ENCODE measurements at regions not wholly inside any gene's neighbourhood (a gene's known extent, or its start where the extent isn't known, plus 50 kb on each side); places are given as distances from the start of the nearest gene placed in this dataset.

DNA sequence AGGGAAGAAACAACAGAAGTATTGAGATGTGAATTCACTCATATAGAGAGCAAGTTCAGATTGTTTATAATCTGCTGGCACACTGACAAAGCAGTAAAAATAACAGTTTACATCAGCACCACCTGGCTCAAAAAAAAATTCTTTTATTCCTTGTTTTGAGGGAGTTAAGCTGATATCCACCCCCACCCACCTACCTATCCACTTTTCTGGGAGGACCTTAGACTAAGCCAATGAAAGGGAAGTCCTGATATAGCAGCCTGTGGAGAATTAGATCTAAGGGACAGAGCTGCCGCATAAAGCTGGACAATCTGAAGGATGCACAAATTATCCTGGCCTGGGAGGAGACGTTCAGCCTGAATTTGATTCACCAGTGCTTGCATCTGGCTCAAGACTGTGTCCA lies 264.5 kb downstream of the RCHY1 start:
- H3K27ac ChIP-seq (ENCODE audit: extremely low read length, insufficient read depth, low read length): no peak overlapping the region
- intact Hi-C loops (cut with micrococcal nuclease; ENCODE audit: unreplicated experiment): no loop called here
- no peaks in the 10 kb centered on the region; a peak in 1 of 5 replicates for H3K27me3 ChIP-seq (ENCODE audit: control insufficient read depth in 1 of 2, insufficient read depth in 2 of 2, low read length in 2 of 2)
- H3K9me3 ChIP-seq (ENCODE audit: low read length): no peaks in the 10 kb centered on the region
- in situ Hi-C loops (cut with HindIII; ENCODE audit: extremely low pct_ligation_motif_present, low pct_unique_long_range_greater_than_20kb): no loop called here
- no peak for FAIRE-seq
- DNase-seq (ENCODE audit: low spot score): no peak
- H3K9ac ChIP-seq (ENCODE audit: insufficient read depth, low read depth, low read length): no peak overlapping the region
- no peak for ATAC-seq
- CTCF ChIA-PET (ENCODE audit: low intra/inter-chr PET ratio, low total read pairs): no interaction called here
- no peak overlapping the region for H2AFZ ChIP-seq (ENCODE audit: low read length)
- 100% methylated on average over 1 of the region's 2 CpGs for WGBS (ENCODE audit: low lambda C conversion rate)
- POLR2A ChIA-PET: no interaction called here
- H4K20me1 ChIP-seq (ENCODE audit: insufficient read depth, low read length): no peaks in the 10 kb centered on the region
- no peaks in the 10 kb centered on the region for H3K79me2 ChIP-seq (ENCODE audit: insufficient read depth, low read length)
- H3K4me2 ChIP-seq (ENCODE audit: low read depth, low read length): no peak overlapping the region
- H3K36me3 ChIP-seq (replicated peaks in 1 of 2; ENCODE audit: control insufficient read depth in 1 of 2, insufficient read depth in 2 of 2, low read length in 2 of 2): no peaks in the 10 kb centered on the region
- no peak overlapping the region for H3K4me3 ChIP-seq (replicated peaks in 1 of 3; ENCODE audit: insufficient read depth in 1 of 3, low read depth in 2 of 3, low read length in 3 of 3)
- BruUV-seq (replicated peaks): no TSS peak
- no peaks in the 10 kb centered on the region for H3K4me1 ChIP-seq (ENCODE audit: insufficient read depth, low read length)
- TF ChIP-seq ZNF160 (CRISPR knock-in tag; IDR thresholded peaks at IDR 0.05) (no peak), ZBTB21 (CRISPR knock-in tag; IDR thresholded peaks at IDR 0.05) (no peak), SMYD3 (CRISPR knock-in tag; IDR thresholded peaks at IDR 0.05) (no peak), ZNF720 (CRISPR knock-in tag; IDR thresholded peaks at IDR 0.05) (no peak), NCOA1 (CRISPR knock-in tag; IDR thresholded peaks at IDR 0.05) (no peak), ZNF335 (CRISPR knock-in tag; IDR thresholded peaks at IDR 0.05) (no peak), ZNF230 (CRISPR knock-in tag; IDR thresholded peaks at IDR 0.05) (no peak), ATF1 (CRISPR knock-in tag; IDR thresholded peaks at IDR 0.05) (no peak), SAP130 (CRISPR knock-in tag; IDR thresholded peaks at IDR 0.05; ENCODE audit: low read depth) (no peak), ISL2 (CRISPR knock-in tag; IDR thresholded peaks at IDR 0.05) (no peak)
- TF ChIP-seq, protein P1, sequence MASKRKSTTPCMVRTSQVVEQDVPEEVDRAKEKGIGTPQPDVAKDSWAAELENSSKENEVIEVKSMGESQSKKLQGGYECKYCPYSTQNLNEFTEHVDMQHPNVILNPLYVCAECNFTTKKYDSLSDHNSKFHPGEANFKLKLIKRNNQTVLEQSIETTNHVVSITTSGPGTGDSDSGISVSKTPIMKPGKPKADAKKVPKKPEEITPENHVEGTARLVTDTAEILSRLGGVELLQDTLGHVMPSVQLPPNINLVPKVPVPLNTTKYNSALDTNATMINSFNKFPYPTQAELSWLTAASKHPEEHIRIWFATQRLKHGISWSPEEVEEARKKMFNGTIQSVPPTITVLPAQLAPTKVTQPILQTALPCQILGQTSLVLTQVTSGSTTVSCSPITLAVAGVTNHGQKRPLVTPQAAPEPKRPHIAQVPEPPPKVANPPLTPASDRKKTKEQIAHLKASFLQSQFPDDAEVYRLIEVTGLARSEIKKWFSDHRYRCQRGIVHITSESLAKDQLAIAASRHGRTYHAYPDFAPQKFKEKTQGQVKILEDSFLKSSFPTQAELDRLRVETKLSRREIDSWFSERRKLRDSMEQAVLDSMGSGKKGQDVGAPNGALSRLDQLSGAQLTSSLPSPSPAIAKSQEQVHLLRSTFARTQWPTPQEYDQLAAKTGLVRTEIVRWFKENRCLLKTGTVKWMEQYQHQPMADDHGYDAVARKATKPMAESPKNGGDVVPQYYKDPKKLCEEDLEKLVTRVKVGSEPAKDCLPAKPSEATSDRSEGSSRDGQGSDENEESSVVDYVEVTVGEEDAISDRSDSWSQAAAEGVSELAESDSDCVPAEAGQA (IDR thresholded peaks at IDR 0.05; ENCODE audit: low read depth): no peak
- TF ChIP-seq, protein P1 (CRISPR knock-in tag; IDR thresholded peaks at IDR 0.05; ENCODE audit: borderline replicate concordance): no peak
- TF ChIP-seq, protein P2, sequence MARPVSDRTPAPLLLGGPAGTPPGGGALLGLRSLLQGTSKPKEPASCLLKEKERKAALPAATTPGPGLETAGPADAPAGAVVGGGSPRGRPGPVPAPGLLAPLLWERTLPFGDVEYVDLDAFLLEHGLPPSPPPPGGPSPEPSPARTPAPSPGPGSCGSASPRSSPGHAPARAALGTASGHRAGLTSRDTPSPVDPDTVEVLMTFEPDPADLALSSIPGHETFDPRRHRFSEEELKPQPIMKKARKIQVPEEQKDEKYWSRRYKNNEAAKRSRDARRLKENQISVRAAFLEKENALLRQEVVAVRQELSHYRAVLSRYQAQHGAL (CRISPR knock-in tag; IDR thresholded peaks at IDR 0.05; ENCODE audit: not compliant biosample characterization): no peak
- TF ChIP-seq, protein P3, sequence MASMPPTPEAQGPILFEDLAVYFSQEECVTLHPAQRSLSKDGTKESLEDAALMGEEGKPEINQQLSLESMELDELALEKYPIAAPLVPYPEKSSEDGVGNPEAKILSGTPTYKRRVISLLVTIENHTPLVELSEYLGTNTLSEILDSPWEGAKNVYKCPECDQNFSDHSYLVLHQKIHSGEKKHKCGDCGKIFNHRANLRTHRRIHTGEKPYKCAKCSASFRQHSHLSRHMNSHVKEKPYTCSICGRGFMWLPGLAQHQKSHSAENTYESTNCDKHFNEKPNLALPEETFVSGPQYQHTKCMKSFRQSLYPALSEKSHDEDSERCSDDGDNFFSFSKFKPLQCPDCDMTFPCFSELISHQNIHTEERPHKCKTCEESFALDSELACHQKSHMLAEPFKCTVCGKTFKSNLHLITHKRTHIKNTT (CRISPR knock-in tag; IDR thresholded peaks at IDR 0.05): no peak
- TF ChIP-seq, protein P4, sequence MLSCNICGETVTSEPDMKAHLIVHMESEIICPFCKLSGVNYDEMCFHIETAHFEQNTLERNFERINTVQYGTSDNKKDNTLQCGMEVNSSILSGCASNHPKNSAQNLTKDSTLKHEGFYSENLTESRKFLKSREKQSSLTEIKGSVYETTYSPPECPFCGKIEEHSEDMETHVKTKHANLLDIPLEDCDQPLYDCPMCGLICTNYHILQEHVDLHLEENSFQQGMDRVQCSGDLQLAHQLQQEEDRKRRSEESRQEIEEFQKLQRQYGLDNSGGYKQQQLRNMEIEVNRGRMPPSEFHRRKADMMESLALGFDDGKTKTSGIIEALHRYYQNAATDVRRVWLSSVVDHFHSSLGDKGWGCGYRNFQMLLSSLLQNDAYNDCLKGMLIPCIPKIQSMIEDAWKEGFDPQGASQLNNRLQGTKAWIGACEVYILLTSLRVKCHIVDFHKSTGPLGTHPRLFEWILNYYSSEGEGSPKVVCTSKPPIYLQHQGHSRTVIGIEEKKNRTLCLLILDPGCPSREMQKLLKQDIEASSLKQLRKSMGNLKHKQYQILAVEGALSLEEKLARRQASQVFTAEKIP (CRISPR knock-in tag; IDR thresholded peaks at IDR 0.05; ENCODE audit: borderline replicate concordance): no peak
- TF ChIP-seq, protein P5, sequence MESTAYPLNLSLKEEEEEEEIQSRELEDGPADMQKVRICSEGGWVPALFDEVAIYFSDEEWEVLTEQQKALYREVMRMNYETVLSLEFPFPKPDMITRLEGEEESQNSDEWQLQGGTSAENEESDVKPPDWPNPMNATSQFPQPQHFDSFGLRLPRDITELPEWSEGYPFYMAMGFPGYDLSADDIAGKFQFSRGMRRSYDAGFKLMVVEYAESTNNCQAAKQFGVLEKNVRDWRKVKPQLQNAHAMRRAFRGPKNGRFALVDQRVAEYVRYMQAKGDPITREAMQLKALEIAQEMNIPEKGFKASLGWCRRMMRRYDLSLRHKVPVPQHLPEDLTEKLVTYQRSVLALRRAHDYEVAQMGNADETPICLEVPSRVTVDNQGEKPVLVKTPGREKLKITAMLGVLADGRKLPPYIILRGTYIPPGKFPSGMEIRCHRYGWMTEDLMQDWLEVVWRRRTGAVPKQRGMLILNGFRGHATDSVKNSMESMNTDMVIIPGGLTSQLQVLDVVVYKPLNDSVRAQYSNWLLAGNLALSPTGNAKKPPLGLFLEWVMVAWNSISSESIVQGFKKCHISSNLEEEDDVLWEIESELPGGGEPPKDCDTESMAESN (CRISPR knock-in tag; conservative IDR thresholded peaks at IDR 0.05): no peak
